GM12872 (cell line): ENCODE measurements at regions not wholly inside any gene's neighbourhood (a gene's known extent, or its start where the extent isn't known, plus 50 kb on each side); places are given as distances from the start of the nearest gene placed in this dataset.
A peak's percentile ranks its signal among the peaks of the same experiment; 100 is the strongest.

Source experiments
- TF ChIP-seq, protein P1 (sequence below): IDR thresholded peaks from 3 replicates; pipeline ENCODE4 v1.5.1; 2011; ENCODE audit warnings: low read depth, mild to moderate bottlenecking, low read length, moderate library complexity; ENCODE audit not compliant: insufficient read depth

DNA sequence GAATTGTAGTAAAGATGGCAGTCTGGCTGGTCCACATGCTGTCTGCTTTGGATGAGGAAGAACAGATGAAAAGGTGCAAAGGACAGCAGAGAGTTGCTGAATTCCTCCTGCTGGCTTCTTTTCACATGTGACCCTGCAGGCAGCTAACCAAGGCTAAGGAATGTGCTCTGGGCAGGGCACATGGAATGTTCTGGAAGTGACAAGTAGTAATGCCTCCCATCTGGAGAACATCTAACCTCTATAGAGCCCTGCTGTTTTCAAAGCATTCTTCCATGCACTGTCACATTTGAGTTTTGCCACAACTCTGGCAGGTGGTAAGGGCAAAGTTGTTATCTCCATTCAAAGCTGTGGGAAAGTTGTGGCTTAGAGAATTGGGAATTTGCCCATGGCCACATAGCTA, 208.8 kb downstream of the STK31 start:
- TF ChIP-seq, protein P1, sequence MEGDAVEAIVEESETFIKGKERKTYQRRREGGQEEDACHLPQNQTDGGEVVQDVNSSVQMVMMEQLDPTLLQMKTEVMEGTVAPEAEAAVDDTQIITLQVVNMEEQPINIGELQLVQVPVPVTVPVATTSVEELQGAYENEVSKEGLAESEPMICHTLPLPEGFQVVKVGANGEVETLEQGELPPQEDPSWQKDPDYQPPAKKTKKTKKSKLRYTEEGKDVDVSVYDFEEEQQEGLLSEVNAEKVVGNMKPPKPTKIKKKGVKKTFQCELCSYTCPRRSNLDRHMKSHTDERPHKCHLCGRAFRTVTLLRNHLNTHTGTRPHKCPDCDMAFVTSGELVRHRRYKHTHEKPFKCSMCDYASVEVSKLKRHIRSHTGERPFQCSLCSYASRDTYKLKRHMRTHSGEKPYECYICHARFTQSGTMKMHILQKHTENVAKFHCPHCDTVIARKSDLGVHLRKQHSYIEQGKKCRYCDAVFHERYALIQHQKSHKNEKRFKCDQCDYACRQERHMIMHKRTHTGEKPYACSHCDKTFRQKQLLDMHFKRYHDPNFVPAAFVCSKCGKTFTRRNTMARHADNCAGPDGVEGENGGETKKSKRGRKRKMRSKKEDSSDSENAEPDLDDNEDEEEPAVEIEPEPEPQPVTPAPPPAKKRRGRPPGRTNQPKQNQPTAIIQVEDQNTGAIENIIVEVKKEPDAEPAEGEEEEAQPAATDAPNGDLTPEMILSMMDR, result no peak

DNA sequence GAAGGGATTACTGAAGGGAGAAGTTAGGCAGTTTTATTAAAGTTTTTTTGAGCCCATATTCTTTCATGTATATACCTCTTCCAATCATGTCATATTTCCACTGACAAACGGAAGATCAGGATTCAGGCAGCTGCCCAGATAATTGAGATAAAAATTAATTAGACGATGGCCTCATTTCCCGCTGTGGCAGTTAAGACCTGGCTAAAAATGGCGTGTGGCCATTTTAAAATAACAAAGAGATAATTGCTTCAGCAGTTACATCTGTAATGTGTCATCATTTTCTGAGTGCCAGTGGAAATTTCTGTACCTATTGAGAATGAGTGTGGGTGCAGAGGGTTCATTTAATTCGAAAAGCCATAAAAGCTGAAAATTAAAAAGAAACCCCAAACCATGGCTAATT, 215.1 kb downstream of the STK31 start:
- TF ChIP-seq, protein P1, result no peak

DNA sequence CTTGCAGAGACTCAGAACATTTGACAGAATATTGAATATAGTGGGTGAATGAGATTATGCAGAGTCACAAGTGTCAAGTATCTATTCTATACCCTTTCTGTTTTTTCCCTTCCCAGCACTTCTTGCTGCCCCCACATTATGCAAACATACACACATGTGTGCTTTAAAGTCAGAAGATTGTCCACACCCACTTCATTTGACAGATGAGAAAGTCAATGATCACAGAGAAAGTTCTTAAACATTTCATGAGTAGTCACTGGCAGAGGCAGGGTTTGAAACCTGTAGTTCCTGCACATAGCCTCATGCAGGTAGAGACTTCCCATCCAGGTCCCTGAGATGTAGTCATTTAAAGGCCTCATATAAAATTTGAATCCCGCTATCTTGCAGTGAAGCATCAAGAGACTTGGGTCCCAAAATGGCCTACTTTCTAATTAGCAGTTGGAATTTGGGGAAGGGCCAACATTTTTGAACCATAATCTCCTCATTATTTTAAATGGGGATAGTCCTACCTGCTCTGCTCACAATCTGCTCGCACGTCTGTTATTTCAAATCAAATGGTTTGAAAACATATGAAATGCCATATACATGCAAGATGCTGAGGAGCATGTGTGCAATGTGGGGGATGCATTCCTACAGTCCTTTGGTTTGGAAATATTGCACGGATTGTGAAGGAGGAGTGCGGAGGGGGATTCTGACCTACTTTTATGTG, 217.8 kb downstream of the STK31 start:
- TF ChIP-seq, protein P1, result no peak

DNA sequence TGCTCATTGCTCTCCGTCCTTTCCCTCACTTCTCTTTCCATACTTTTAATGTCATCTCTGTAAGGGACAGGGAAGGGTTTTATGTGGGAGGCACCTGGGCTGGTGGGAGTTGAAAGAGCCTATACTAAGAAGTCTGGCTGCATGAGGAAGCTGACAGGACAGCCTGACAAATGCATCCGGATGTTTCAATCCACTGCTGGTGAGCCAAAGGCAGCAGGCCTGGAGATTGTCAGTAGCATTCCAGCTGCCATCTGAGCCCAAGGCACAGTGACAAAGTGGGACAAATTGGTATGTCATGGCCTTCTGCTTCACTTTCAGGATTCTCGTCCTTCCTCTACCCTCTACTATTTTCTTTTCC, 218.4 kb downstream of the STK31 start:
- TF ChIP-seq, protein P1, result no peak

DNA sequence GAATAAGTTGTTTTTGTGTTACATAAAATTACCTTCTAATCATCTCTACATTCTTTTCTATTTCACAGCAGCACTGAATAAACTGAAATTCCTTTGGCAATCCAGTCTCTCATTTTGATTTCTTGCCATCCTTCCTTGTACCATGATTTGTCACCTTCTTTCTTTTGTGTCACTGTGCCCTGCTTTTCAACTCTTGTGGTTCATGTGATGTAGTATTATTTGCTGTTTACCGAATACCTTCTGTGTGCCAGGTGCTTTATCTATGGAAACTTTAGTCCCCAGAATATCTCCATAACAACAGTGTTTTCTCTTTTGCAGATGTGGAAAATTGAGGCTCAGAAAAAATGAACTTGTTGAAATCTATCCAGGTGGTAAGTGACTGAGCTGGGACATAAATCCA, 220.3 kb downstream of the STK31 start:
- TF ChIP-seq, protein P1, result no peak

DNA sequence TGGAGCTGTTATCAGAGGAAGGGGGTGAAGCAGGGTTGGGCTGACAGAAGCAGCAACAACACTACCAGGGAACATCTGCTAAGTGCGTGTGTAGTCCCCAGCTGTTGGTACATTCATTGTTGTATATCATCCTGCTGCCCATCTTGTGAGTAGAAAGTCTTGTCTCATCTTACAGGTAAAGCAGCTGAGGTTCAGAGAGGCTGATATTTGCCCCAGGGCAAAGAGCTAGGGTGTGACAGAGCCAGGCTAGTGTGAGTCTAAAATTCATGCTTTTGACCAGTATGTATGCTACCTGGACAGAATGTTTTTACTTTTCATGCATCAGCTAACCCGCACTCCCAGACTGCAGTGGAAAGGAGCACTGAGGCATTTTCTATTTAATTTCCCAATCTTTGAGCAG, 221.6 kb downstream of the STK31 start:
- TF ChIP-seq, protein P1, result no peak

DNA sequence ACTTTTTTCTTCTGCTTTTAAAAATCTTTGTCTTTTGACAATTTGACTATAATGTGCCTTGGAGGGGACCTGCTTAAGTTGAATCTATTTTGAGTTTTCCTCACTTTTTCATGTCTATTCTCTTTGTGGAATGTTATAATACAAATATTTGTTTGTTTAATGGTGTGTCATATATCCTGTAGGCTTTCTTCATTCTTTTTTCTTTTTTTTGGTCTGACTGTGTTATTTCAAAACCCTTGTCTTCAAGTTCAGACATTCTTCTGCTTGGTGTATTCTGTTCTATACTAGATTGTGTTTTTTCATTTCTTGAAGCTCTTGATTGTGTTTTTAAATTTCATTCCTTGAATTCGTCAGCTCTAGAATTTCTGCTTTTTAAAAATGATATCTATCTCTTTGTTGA, 228.2 kb downstream of the STK31 start:
- TF ChIP-seq, protein P1, result no peak

DNA sequence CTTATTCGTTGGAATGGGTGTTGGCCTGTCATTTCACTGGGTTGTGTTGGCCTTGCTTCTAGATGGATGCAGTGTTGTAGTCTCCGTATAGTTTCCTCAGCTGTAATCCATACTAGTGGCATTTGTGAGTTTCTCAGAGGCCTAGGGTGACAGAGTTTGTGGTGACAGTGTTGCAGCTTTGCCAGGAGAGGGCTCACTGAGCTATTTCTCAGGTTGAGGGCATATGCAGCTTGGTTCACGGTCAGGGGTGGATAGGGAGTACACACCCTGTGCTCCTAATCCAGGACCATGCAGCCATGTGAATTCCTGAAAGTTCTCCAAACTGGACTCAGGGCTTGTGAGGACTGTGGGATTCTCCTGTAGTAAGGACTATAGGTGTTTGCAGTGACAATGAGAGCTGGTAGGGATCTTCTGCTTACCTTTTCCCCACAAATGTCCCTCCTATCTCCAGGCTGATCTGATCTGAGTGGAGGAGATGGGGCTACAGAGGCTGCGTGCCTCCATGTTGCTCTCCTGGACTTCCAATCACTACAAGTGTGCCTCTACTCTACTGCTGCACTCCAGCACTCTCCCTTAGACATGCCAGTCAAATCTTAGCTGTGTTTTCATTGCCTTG, 229.0 kb downstream of the STK31 start:
- TF ChIP-seq, protein P1, result peak; percentile 77
